IMR-90 (cell line): ENCODE measurements at regions not wholly inside any gene's neighbourhood (a gene's known extent, or its start where the extent isn't known, plus 50 kb on each side); places are given as distances from the start of the nearest gene placed in this dataset.

Experiments
- CEBPB ChIP-seq: IDR thresholded peaks from 2 replicates; pipeline ENCODE4 v1.6.1; 2012; ENCODE audit warnings: low read depth, low read length, improper control_type of control experiment
- CHD1 ChIP-seq: IDR thresholded peaks from 2 replicates; pipeline ENCODE4 v1.6.1; 2012; ENCODE audit warnings: low read depth, low read length, improper control_type of control experiment
- CTCF ChIP-seq: conservative IDR thresholded peaks from 2 replicates; pipeline ENCODE4 v1.5.1; 2012; ENCODE audit warnings: mild to moderate bottlenecking, low read depth, low read length, improper control_type of control experiment
- ELK1 ChIP-seq: fragments of 150-350 bp; IDR thresholded peaks from 2 replicates; pipeline ENCODE4 v1.6.1; 2016; ENCODE audit warnings: low read depth, mild to moderate bottlenecking, low read length, moderate library complexity, borderline replicate concordance
- MAFK ChIP-seq: IDR thresholded peaks from 2 replicates; pipeline ENCODE4 v1.6.1; 2012; ENCODE audit warnings: low read depth, low read length, improper control_type of control experiment
- MAZ ChIP-seq: IDR thresholded peaks from 2 replicates; pipeline ENCODE4 v1.6.1; 2012; ENCODE audit warnings: low read depth, mild to moderate bottlenecking, low read length, improper control_type of control experiment, moderate library complexity, borderline replicate concordance
- POLR2A ChIP-seq: IDR thresholded peaks from 2 replicates; pipeline ENCODE4 v1.6.1; 2012; ENCODE audit warnings: mild to moderate bottlenecking, low read depth, low read length
- RAD21 ChIP-seq: IDR thresholded peaks from 2 replicates; pipeline ENCODE4 v1.6.1; 2012; ENCODE audit warnings: low read length, improper control_type of control experiment
- RFX5 ChIP-seq: IDR thresholded peaks from 2 replicates; pipeline ENCODE4 v1.8.0; 2012; ENCODE audit warnings: low read depth, mild to moderate bottlenecking, low read length, moderate library complexity
- SMC3 ChIP-seq: fragments of 150-350 bp; IDR thresholded peaks from 2 replicates; pipeline ENCODE4 v1.6.1; 2016; ENCODE audit warnings: low read depth, mild to moderate bottlenecking, antibody characterized with exemption, low read length, moderate library complexity

GRCh38 chr1:38721816-38722215 lies 137.8 kb downstream of the RRAGC start:
- TF ChIP-seq ELK1 (no peak), CTCF (no peak), RFX5 (no peak), POLR2A (no peak), SMC3 (no peak), RAD21 (no peak), MAFK (no peak), MAZ (no peak), CEBPB (no peak), CHD1 (no peak)
